AG09319 (cell line): ENCODE measurements at regions not wholly inside any gene's neighbourhood (a gene's known extent, or its start where the extent isn't known, plus 50 kb on each side); places are given as distances from the start of the nearest gene placed in this dataset.

Experiments used
- DNase-seq: peaks from one replicate; pipeline ENCODE4 v3.0.0-alpha.2; 2010; ENCODE audit warnings: low read depth; ENCODE audit errors: extremely low read depth
- CTCF ChIP-seq: IDR thresholded peaks from 2 replicates; pipeline ENCODE4 v1.5.1; 2011; ENCODE audit warnings: low read depth, mild to moderate bottlenecking, inconsistent platforms, low read length, moderate library complexity

DNA sequence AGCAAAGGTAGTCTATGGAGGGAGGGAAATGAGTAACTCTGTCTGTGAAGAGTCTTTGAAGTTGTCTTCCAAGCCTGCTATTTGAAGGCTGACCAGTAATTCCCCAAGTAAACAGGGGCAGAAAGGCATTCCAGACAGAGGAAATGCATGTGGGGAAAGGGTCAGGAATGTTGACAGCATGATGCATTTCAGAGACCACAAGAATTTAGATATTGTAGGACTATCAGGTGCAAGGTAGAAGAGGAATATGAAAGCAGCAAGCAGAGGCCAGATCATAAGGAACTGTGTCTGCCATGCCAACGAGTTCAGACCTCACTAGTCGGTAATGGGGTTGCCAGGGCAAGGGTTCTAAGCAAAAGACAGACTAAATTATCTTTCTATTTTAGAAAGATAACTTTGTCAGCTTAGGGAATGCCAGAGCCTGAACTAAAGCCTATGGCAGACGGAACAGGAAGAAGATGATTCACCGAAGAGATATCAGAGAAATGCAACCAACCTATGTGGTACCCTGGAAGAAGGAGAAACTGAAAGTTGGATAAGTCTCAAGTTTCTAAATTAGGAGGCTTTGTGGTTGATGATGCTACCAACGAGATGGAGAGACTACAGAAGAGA lies 327.0 kb upstream of the RORA start:
- TF ChIP-seq CTCF: no peak
- DNase-seq: no peak

DNA sequence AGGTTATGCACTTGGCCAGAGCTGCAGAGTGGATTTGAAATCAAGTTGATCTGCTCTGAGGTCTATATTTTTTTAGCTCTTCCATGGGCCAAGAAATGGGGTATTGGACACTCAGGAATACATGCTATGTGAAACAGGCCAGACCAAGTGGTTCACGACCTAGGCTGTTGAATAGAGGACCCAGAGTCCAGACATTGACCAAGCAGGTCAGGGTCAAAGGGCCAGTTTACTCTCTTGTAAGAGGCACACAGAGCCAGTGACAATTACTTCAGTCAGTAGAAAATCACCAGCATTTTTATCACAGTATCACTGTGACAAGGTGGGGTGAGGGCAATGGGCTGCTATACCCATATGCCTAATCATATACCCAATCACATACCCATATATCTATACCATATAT lies 320.6 kb upstream of the RORA start:
- no peak for TF ChIP-seq CTCF
- no peak for DNase-seq

DNA sequence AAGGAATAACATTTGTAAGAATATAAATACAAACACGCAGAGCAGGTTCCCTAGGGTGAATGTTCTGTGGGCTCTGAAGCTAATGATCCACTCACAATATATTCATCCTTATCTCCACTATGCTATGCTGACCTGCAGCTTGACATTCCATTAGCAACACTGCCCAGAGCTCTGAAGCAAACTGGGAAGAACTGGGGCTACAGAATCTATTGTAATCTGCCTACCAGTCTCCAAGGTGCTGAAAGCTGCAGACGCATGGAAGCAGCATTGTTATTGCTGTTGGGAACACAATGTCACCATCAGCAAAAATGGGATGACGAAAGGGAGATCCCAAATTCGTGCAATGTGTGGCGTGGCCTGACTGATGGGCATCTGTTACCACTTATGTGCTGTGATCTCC lies 316.7 kb upstream of the RORA start:
- TF ChIP-seq CTCF: no peak
- DNase-seq: no peak

DNA sequence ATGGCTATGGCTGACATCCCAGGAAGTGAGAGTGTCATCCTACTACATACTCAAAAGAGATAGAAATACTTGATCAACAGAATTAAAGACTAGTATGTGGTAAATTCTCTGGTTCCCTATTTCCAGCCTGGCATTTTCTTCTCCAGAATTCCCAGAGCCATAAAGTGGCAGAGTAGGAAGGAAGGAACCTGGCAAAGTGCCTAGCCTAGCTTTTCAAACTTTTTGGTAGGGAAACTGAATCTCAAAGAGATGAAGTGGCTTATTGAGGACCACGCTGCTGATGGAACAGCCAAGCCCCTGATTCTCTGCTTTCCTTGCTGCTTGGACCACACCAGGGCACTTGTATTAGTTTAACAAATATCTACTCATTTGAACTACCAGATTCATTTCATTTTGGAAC lies 312.4 kb upstream of the RORA start:
- no peak for TF ChIP-seq CTCF
- DNase-seq: no peak

DNA sequence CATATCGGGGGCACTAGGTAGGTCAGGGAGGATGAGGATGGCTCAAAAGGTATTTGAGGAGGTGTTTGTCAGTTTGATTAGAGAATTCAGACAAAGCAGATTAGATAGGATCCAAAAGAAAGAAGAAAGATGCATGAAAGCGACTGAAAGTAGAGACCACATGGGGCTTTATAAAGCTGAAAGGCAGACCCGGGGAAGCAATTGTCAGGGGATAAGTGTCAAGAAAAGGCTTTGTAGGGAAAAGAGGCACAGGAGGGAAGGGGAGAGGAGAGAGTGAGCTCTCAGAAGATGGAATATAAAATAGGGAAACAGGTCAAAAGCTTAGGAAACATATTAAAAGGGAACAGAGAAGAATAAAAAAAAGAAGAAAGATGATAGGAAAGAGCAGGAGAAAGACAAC lies 308.2 kb upstream of the RORA start:
- DNase-seq: no peak
- TF ChIP-seq CTCF: no peak

- no peak for DNase-seq
- TF ChIP-seq CTCF: no peak
Measured at GRCh38 chr15:61534986-61535385, 305.9 kb upstream of the RORA start.

DNA sequence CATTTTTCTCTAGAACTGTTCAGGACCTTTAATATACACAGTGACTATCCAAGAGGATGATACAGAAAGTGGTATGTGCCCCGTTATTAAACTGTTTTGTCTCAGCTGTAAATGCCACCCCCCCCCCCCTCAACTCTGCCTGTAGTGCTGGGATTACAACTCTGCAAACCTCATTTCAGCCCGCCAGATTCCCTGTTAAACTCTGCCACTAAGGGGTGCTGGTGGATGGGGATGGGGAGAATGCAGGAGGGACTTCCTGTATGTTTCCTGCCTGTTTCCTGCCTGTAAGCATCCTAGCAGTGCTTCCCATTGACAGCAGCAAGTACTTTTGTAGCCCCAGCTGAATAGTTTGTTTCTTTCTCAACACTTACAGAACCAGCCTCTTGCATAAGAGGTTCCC lies 301.7 kb upstream of the RORA start:
- DNase-seq: no peak
- no peak for TF ChIP-seq CTCF
